ENCODE measurements at regions not wholly inside any gene's neighbourhood (a gene's known extent, or its start where the extent isn't known, plus 50 kb on each side); places are given as distances from the start of the nearest gene placed in this dataset.

GRCh38 chr16:11459722-11460121, 114.5 kb downstream of the RMI2 start:
- DNase-seq (ENCODE audit: insufficient read length, low spot score, missing footprints): peak; percentile 23
- no peak overlapping the region for H3K4me2 ChIP-seq (ENCODE audit: insufficient read depth, low read length)
- no peak for TF ChIP-seq CTCF (IDR thresholded peaks at IDR 0.05; ENCODE audit: extremely low read depth, low read depth, low read length)

GRCh38 chr16:11460820-11461594, 115.7 kb downstream of the RMI2 start:
- Histone ChIP-seq H3K79me2 (ENCODE audit: insufficient read depth, low read length) (no peaks in the 10 kb centered on the region), H3K4me3 (ENCODE audit: insufficient read depth, low read length) (no peak overlapping the region), H3K4me1 (ENCODE audit: insufficient read depth, low read length) (no peaks in the 10 kb centered on the region), H3K4me2 (ENCODE audit: insufficient read depth, low read length) (no peak overlapping the region), H2AFZ (ENCODE audit: low read length) (no peak overlapping the region), H3K36me3 (ENCODE audit: insufficient read depth, low read length) (no peaks in the 10 kb centered on the region), H3K9me3 (ENCODE audit: low read depth, low read length) (no peaks in the 10 kb centered on the region), H3K27ac (ENCODE audit: low read depth, low read length) (no peak overlapping the region), H3K27me3 (ENCODE audit: insufficient read depth, low read length) (peaks cover 4% of the 10 kb centered on the region), H4K20me1 (ENCODE audit: insufficient read depth, low read length) (no peaks in the 10 kb centered on the region)
- TF ChIP-seq CTCF (IDR thresholded peaks at IDR 0.05; ENCODE audit: extremely low read depth, low read depth, low read length): no peak
- no peak for DNase-seq (ENCODE audit: insufficient read length, low spot score, missing footprints)

More at GRCh38 chr16:11459722-11460121, 114.5 kb downstream of the RMI2 start:
- Histone ChIP-seq H3K27ac (ENCODE audit: low read depth, low read length) (no peak overlapping the region), H3K4me3 (ENCODE audit: insufficient read depth, low read length) (no peak overlapping the region), H4K20me1 (ENCODE audit: insufficient read depth, low read length) (no peaks in the 10 kb centered on the region), H3K36me3 (ENCODE audit: insufficient read depth, low read length) (no peaks in the 10 kb centered on the region), H3K4me1 (ENCODE audit: insufficient read depth, low read length) (no peaks in the 10 kb centered on the region), H2AFZ (ENCODE audit: low read length) (no peak overlapping the region), H3K9me3 (ENCODE audit: low read depth, low read length) (no peaks in the 10 kb centered on the region), H3K79me2 (ENCODE audit: insufficient read depth, low read length) (no peaks in the 10 kb centered on the region), H3K27me3 (ENCODE audit: insufficient read depth, low read length) (no peaks in the 10 kb centered on the region)

GRCh38 chr16:11461595-11461990, 116.3 kb downstream of the RMI2 start:
- no peak overlapping the region for H3K4me3 ChIP-seq (ENCODE audit: insufficient read depth, low read length)
- H3K79me2 ChIP-seq (ENCODE audit: insufficient read depth, low read length): no peaks in the 10 kb centered on the region
- DNase-seq (ENCODE audit: insufficient read length, low spot score, missing footprints): peak; percentile 49
- no peak for TF ChIP-seq CTCF (IDR thresholded peaks at IDR 0.05; ENCODE audit: extremely low read depth, low read depth, low read length)
- H3K36me3 ChIP-seq (ENCODE audit: insufficient read depth, low read length): no peaks in the 10 kb centered on the region
- H3K4me2 ChIP-seq (ENCODE audit: insufficient read depth, low read length): no peak overlapping the region
- peaks cover 6% of the 10 kb centered on the region for H3K27me3 ChIP-seq (ENCODE audit: insufficient read depth, low read length)
- H3K27ac ChIP-seq (ENCODE audit: low read depth, low read length): no peak overlapping the region
- H3K9me3 ChIP-seq (ENCODE audit: low read depth, low read length): no peaks in the 10 kb centered on the region
- H4K20me1 ChIP-seq (ENCODE audit: insufficient read depth, low read length): no peaks in the 10 kb centered on the region
- no peaks in the 10 kb centered on the region for H3K4me1 ChIP-seq (ENCODE audit: insufficient read depth, low read length)
- H2AFZ ChIP-seq (ENCODE audit: low read length): no peak overlapping the region

- H2AFZ ChIP-seq (ENCODE audit: low read length): no peak overlapping the region
- TF ChIP-seq CTCF (IDR thresholded peaks at IDR 0.05; ENCODE audit: extremely low read depth, low read depth, low read length): no peak
- H3K27ac ChIP-seq (ENCODE audit: low read depth, low read length): no peak overlapping the region
- no peaks in the 10 kb centered on the region for H3K79me2 ChIP-seq (ENCODE audit: insufficient read depth, low read length)
- no peaks in the 10 kb centered on the region for H3K36me3 ChIP-seq (ENCODE audit: insufficient read depth, low read length)
- no peak overlapping the region for H3K4me3 ChIP-seq (ENCODE audit: insufficient read depth, low read length)
- no peaks in the 10 kb centered on the region for H3K4me1 ChIP-seq (ENCODE audit: insufficient read depth, low read length)
- H3K4me2 ChIP-seq (ENCODE audit: insufficient read depth, low read length): no peak overlapping the region
- DNase-seq (ENCODE audit: insufficient read length, low spot score, missing footprints): no peak
- no peaks in the 10 kb centered on the region for H4K20me1 ChIP-seq (ENCODE audit: insufficient read depth, low read length)
- peaks cover 6% of the 10 kb centered on the region for H3K27me3 ChIP-seq (ENCODE audit: insufficient read depth, low read length)
- H3K9me3 ChIP-seq (ENCODE audit: low read depth, low read length): no peaks in the 10 kb centered on the region
These were observed 116.8 kb downstream of the RMI2 start for GRCh38 chr16:11462036-11462435.
